C4-2B (cell line): ENCODE measurements at regions not wholly inside any gene's neighbourhood (a gene's known extent, or its start where the extent isn't known, plus 50 kb on each side); places are given as distances from the start of the nearest gene placed in this dataset.
"Not testable (repeated sequence)": the region's sequence is repeated elsewhere in the genome, so short reads cannot be mapped to it uniquely, and the experiment has no call there.

Source experiments
- ZFX ChIP-seq: fragments of 450-650 bp; IDR thresholded peaks from 2 replicates; pipeline ENCODE4 v1.6.1; 2017
- TF ChIP-seq, protein P1 (sequence below): fragments of 450-650 bp; conservative IDR thresholded peaks from 2 replicates; pipeline ENCODE4 v1.5.1; 2017; ENCODE audit warnings: mild to moderate bottlenecking

GRCh38 chr22:22052548-22053139, 70.1 kb upstream of the TOP3B start:
- TF ChIP-seq, protein P1, sequence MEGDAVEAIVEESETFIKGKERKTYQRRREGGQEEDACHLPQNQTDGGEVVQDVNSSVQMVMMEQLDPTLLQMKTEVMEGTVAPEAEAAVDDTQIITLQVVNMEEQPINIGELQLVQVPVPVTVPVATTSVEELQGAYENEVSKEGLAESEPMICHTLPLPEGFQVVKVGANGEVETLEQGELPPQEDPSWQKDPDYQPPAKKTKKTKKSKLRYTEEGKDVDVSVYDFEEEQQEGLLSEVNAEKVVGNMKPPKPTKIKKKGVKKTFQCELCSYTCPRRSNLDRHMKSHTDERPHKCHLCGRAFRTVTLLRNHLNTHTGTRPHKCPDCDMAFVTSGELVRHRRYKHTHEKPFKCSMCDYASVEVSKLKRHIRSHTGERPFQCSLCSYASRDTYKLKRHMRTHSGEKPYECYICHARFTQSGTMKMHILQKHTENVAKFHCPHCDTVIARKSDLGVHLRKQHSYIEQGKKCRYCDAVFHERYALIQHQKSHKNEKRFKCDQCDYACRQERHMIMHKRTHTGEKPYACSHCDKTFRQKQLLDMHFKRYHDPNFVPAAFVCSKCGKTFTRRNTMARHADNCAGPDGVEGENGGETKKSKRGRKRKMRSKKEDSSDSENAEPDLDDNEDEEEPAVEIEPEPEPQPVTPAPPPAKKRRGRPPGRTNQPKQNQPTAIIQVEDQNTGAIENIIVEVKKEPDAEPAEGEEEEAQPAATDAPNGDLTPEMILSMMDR = not testable (repeated sequence)
- TF ChIP-seq ZFX = not testable (repeated sequence)
